ENCODE measurements at regions not wholly inside any gene's neighbourhood (a gene's known extent, or its start where the extent isn't known, plus 50 kb on each side); places are given as distances from the start of the nearest gene placed in this dataset.

- H3K79me2 ChIP-seq (ENCODE audit: control insufficient read depth, insufficient read depth, low read length) = no peaks in the 10 kb centered on the region
- intact Hi-C loops (cut with micrococcal nuclease; ENCODE audit: unreplicated experiment) (no loop called here), in situ Hi-C loops (cut with MboI) (no loop called here)
- no peaks in the 10 kb centered on the region for H4K20me1 ChIP-seq (ENCODE audit: control insufficient read depth, insufficient read depth)
- H3K9ac ChIP-seq (ENCODE audit: control insufficient read depth, insufficient read depth, low read length) = no peak overlapping the region
- H3K27ac ChIP-seq (ENCODE audit: control insufficient read depth, insufficient read depth) = no peak overlapping the region
- ChIA-PET SMC1A (ENCODE audit: uncharacterized antibody, unreplicated experiment) (no interaction called here), POLR2A (no interaction called here), CTCF (no interaction called here), RAD21 (ENCODE audit: unreplicated experiment) (no interaction called here)
- DNase-seq (ENCODE audit: low read depth, low spot score) = no peak
- no peak overlapping the region for H2AFZ ChIP-seq (ENCODE audit: control insufficient read depth, low read depth, low read length)
- no peak overlapping the region for H3K4me2 ChIP-seq (ENCODE audit: control insufficient read depth, insufficient read depth)
- H3K4me3 ChIP-seq = no peak overlapping the region
- ATAC-seq = no peak
- WGBS (ENCODE audit: insufficient coverage, insufficient replicate concordance, low lambda C conversion rate, missing lambda C conversion rate) = 7% methylated on average over 4 of the region's 4 CpGs
- no peak for FAIRE-seq
- H3K9me3 ChIP-seq (replicated peaks; ENCODE audit: control insufficient read depth, insufficient read depth, low read length) = no peaks in the 10 kb centered on the region
- no TSS peak for BruUV-seq (replicated peaks)
- H3K36me3 ChIP-seq (ENCODE audit: control insufficient read depth in 2 of 2, insufficient read depth in 2 of 2, low read length in 1 of 2) = no peaks in the 10 kb centered on the region
- no peaks in the 10 kb centered on the region for H3K4me1 ChIP-seq (ENCODE audit: control insufficient read depth, insufficient read depth, low read length)
- no peak for TF ChIP-seq HDGF (IDR thresholded peaks at IDR 0.05)
- TF ChIP-seq CBX5 (IDR thresholded peaks at IDR 0.05; ENCODE audit: low read depth) = no peak
- peaks cover 2 to 3% of the 10 kb centered on the region in 2 experiments; a peak in 3 of 4 replicates for H3K27me3 ChIP-seq (replicated peaks in 1 of 2; ENCODE audit: control insufficient read depth in 2 of 2, insufficient read depth in 2 of 2, low read length in 1 of 2)
Observed at GRCh38 chr1:29933067-29933466, 696.7 kb downstream of the PTPRU start.

GRCh38 chr1:29932626-29933025 is 696.3 kb downstream of the PTPRU start:
- ChIA-PET RAD21 (ENCODE audit: unreplicated experiment) (no interaction called here), POLR2A (no interaction called here), SMC1A (ENCODE audit: uncharacterized antibody, unreplicated experiment) (no interaction called here), CTCF (no interaction called here)
- no TSS peak for BruUV-seq (replicated peaks)
- Histone ChIP-seq H3K27ac (ENCODE audit: control insufficient read depth, insufficient read depth) (no peak overlapping the region), H3K4me2 (ENCODE audit: control insufficient read depth, insufficient read depth) (no peak overlapping the region), H3K36me3 (ENCODE audit: control insufficient read depth in 2 of 2, insufficient read depth in 2 of 2, low read length in 1 of 2) (no peaks in the 10 kb centered on the region), H2AFZ (ENCODE audit: control insufficient read depth, low read depth, low read length) (no peak overlapping the region), H3K79me2 (ENCODE audit: control insufficient read depth, insufficient read depth, low read length) (no peaks in the 10 kb centered on the region), H3K27me3 (replicated peaks in 1 of 2; ENCODE audit: control insufficient read depth in 2 of 2, insufficient read depth in 2 of 2, low read length in 1 of 2) (peaks cover 2 to 3% of the 10 kb centered on the region in 2 experiments; a peak in 3 of 4 replicates), H3K4me3 (no peak overlapping the region), H4K20me1 (ENCODE audit: control insufficient read depth, insufficient read depth) (no peaks in the 10 kb centered on the region), H3K4me1 (ENCODE audit: control insufficient read depth, insufficient read depth, low read length) (no peaks in the 10 kb centered on the region), H3K9me3 (replicated peaks; ENCODE audit: control insufficient read depth, insufficient read depth, low read length) (no peaks in the 10 kb centered on the region), H3K9ac (ENCODE audit: control insufficient read depth, insufficient read depth, low read length) (no peak overlapping the region)
- in situ Hi-C loops (cut with MboI) (no loop called here), intact Hi-C loops (cut with micrococcal nuclease; ENCODE audit: unreplicated experiment) (no loop called here)
- TF ChIP-seq HDAC2 (IDR thresholded peaks at IDR 0.05) = no peak
- TF ChIP-seq MEF2A (IDR thresholded peaks at IDR 0.05; ENCODE audit: insufficient read depth, low read depth, low read length) = no peak
- no peak for TF ChIP-seq SMC3 (IDR thresholded peaks at IDR 0.05; ENCODE audit: borderline replicate concordance, low read length)
- no peak for TF ChIP-seq KLF5 (IDR thresholded peaks at IDR 0.05; ENCODE audit: partially characterized antibody)
- TF ChIP-seq FOXK2 (IDR thresholded peaks at IDR 0.05) = no peak
- FAIRE-seq (no peak), DNase-seq (ENCODE audit: low read depth, low spot score) (no peak), ATAC-seq (no peak)
- 41% methylated on average over 8 of the region's 8 CpGs for WGBS (ENCODE audit: insufficient coverage, insufficient replicate concordance, low lambda C conversion rate, missing lambda C conversion rate)
